HG02938 (cell line): ENCODE measurements at regions not wholly inside any gene's neighbourhood (a gene's known extent, or its start where the extent isn't known, plus 50 kb on each side); places are given as distances from the start of the nearest gene placed in this dataset.

Source experiments
- ATAC-seq: cut with Tn5 transposase; IDR thresholded peaks from one replicate; pipeline ENCODE4 v1.9.1; 2021; ENCODE audit warnings: mild to moderate bottlenecking, moderate library complexity; ENCODE audit not compliant: unreplicated experiment

- no peak for ATAC-seq
Measured at GRCh38 chr1:59105548-59106507, 191.1 kb upstream of the FGGY start.

GRCh38 chr1:59107516-59107915 is 189.4 kb upstream of the FGGY start:
- ATAC-seq: no peak

- ATAC-seq: no peak
Measured at GRCh38 chr1:59107916-59108315, 189.0 kb upstream of the FGGY start.

- no peak for ATAC-seq
Measured at GRCh38 chr1:59108481-59109317, 188.2 kb upstream of the FGGY start.

- ATAC-seq: no peak
Measured at GRCh38 chr1:59110271-59110670, 186.6 kb upstream of the FGGY start.

- no peak for ATAC-seq
Measured at GRCh38 chr1:59113876-59114457, 182.9 kb upstream of the FGGY start.

- ATAC-seq: no peak
Measured at GRCh38 chr1:59115865-59116264, 181.0 kb upstream of the FGGY start.

- ATAC-seq: no peak
Measured at GRCh38 chr1:59116920-59117542, 179.9 kb upstream of the FGGY start.

GRCh38 chr1:59122527-59122926 is 174.4 kb upstream of the FGGY start:
- no peak for ATAC-seq

- ATAC-seq: no peak
Measured at GRCh38 chr1:59123081-59123681, 173.7 kb upstream of the FGGY start.

GRCh38 chr1:59124166-59124565 is 172.7 kb upstream of the FGGY start:
- ATAC-seq: no peak

- no peak for ATAC-seq
Measured at GRCh38 chr1:59125154-59125553, 171.7 kb upstream of the FGGY start.

GRCh38 chr1:59125676-59126320 is 171.1 kb upstream of the FGGY start:
- ATAC-seq: no peak

- no peak for ATAC-seq
Measured at GRCh38 chr1:59126366-59126765, 170.5 kb upstream of the FGGY start.

GRCh38 chr1:59128239-59128736 is 168.6 kb upstream of the FGGY start:
- ATAC-seq: no peak

- ATAC-seq: no peak
Measured at GRCh38 chr1:59128784-59129227, 168.1 kb upstream of the FGGY start.

GRCh38 chr1:59132295-59132694 is 164.6 kb upstream of the FGGY start:
- no peak for ATAC-seq

- no peak for ATAC-seq
Measured at GRCh38 chr1:59133997-59134396, 162.9 kb upstream of the FGGY start.

- no peak for ATAC-seq
Measured at GRCh38 chr1:59135761-59136255, 161.1 kb upstream of the FGGY start.
